K562 (cell line): ENCODE measurements at regions not wholly inside any gene's neighbourhood (a gene's known extent, or its start where the extent isn't known, plus 50 kb on each side); places are given as distances from the start of the nearest gene placed in this dataset.

ENCODE experiments used
- CCAR2 ChIP-seq: fragments of 200-400 bp; formaldehyde crosslinking; IDR thresholded peaks from 2 replicates; pipeline ENCODE4 v1.6.1; 2017; ENCODE audit warnings: mild to moderate bottlenecking, low read depth, low read length
- FOXA1 ChIP-seq: fragments of 450-650 bp; IDR thresholded peaks from 2 replicates; pipeline ENCODE4 v1.6.1; 2016; ENCODE audit warnings: mild to moderate bottlenecking, borderline replicate concordance
- FOXA3 ChIP-seq, 2 experiments: fragments of 450-650 bp in 1 of 2; sonication (generic) in 1 of 2; formaldehyde crosslinking; IDR thresholded peaks in 1 of 2; conservative IDR thresholded peaks in 1 of 2; 2 replicates each; pipeline versions ENCODE4 v1.4.0 to v1.8.0; 2020 to 2022; ENCODE audit warnings: mild to moderate bottlenecking in 2 of 2, missing genetic modification reagents in 1 of 2
- FOXK2 ChIP-seq, 2 experiments: fragments of 450-650 bp; IDR thresholded peaks in 1 of 2; conservative IDR thresholded peaks in 1 of 2; 2 replicates each; pipeline ENCODE4 v1.6.1; 2016; ENCODE audit warnings: low read depth in 2 of 2, mild to moderate bottlenecking in 1 of 2
- HNRNPK ChIP-seq: fragments of 200-400 bp; formaldehyde crosslinking; IDR thresholded peaks from one replicate; pipeline ENCODE4 v1.6.1; 2018; ENCODE audit warnings: mild to moderate bottlenecking, low read depth, low read length; ENCODE audit not compliant: poor library complexity, severe bottlenecking
- LCOR ChIP-seq: sonication (generic); formaldehyde crosslinking; IDR thresholded peaks from 2 replicates; pipeline ENCODE4 v1.8.0; 2022; ENCODE audit warnings: mild to moderate bottlenecking, missing genetic modification reagents
- TRIM28 ChIP-seq: fragments of 450-650 bp; IDR thresholded peaks from 2 replicates; pipeline ENCODE4 v1.6.1; 2017
- YBX1 ChIP-seq: fragments of 450-650 bp; IDR thresholded peaks from 2 replicates; pipeline ENCODE4 v1.7.1; 2016; ENCODE audit warnings: mild to moderate bottlenecking
- ZNF134 ChIP-seq: fragments of 250-450 bp; sonication (Bioruptor Pico); conservative IDR thresholded peaks from 2 replicates; pipeline ENCODE4 v1.4.0; 2020
- TF ChIP-seq, protein P1 (sequence below): fragments of 200-600 bp; sonication (generic); IDR thresholded peaks from one replicate; pipeline ENCODE4 v1.6.1; 2012; ENCODE audit warnings: mild to moderate bottlenecking, low read depth, low read length, inconsistent platforms
- TF ChIP-seq, protein P2 (sequence below): fragments of 250-450 bp; sonication (Bioruptor Pico); IDR thresholded peaks from 2 replicates; pipeline ENCODE4 v1.5.0; 2021; ENCODE audit warnings: mild to moderate bottlenecking, moderate library complexity

- TF ChIP-seq, protein P1, sequence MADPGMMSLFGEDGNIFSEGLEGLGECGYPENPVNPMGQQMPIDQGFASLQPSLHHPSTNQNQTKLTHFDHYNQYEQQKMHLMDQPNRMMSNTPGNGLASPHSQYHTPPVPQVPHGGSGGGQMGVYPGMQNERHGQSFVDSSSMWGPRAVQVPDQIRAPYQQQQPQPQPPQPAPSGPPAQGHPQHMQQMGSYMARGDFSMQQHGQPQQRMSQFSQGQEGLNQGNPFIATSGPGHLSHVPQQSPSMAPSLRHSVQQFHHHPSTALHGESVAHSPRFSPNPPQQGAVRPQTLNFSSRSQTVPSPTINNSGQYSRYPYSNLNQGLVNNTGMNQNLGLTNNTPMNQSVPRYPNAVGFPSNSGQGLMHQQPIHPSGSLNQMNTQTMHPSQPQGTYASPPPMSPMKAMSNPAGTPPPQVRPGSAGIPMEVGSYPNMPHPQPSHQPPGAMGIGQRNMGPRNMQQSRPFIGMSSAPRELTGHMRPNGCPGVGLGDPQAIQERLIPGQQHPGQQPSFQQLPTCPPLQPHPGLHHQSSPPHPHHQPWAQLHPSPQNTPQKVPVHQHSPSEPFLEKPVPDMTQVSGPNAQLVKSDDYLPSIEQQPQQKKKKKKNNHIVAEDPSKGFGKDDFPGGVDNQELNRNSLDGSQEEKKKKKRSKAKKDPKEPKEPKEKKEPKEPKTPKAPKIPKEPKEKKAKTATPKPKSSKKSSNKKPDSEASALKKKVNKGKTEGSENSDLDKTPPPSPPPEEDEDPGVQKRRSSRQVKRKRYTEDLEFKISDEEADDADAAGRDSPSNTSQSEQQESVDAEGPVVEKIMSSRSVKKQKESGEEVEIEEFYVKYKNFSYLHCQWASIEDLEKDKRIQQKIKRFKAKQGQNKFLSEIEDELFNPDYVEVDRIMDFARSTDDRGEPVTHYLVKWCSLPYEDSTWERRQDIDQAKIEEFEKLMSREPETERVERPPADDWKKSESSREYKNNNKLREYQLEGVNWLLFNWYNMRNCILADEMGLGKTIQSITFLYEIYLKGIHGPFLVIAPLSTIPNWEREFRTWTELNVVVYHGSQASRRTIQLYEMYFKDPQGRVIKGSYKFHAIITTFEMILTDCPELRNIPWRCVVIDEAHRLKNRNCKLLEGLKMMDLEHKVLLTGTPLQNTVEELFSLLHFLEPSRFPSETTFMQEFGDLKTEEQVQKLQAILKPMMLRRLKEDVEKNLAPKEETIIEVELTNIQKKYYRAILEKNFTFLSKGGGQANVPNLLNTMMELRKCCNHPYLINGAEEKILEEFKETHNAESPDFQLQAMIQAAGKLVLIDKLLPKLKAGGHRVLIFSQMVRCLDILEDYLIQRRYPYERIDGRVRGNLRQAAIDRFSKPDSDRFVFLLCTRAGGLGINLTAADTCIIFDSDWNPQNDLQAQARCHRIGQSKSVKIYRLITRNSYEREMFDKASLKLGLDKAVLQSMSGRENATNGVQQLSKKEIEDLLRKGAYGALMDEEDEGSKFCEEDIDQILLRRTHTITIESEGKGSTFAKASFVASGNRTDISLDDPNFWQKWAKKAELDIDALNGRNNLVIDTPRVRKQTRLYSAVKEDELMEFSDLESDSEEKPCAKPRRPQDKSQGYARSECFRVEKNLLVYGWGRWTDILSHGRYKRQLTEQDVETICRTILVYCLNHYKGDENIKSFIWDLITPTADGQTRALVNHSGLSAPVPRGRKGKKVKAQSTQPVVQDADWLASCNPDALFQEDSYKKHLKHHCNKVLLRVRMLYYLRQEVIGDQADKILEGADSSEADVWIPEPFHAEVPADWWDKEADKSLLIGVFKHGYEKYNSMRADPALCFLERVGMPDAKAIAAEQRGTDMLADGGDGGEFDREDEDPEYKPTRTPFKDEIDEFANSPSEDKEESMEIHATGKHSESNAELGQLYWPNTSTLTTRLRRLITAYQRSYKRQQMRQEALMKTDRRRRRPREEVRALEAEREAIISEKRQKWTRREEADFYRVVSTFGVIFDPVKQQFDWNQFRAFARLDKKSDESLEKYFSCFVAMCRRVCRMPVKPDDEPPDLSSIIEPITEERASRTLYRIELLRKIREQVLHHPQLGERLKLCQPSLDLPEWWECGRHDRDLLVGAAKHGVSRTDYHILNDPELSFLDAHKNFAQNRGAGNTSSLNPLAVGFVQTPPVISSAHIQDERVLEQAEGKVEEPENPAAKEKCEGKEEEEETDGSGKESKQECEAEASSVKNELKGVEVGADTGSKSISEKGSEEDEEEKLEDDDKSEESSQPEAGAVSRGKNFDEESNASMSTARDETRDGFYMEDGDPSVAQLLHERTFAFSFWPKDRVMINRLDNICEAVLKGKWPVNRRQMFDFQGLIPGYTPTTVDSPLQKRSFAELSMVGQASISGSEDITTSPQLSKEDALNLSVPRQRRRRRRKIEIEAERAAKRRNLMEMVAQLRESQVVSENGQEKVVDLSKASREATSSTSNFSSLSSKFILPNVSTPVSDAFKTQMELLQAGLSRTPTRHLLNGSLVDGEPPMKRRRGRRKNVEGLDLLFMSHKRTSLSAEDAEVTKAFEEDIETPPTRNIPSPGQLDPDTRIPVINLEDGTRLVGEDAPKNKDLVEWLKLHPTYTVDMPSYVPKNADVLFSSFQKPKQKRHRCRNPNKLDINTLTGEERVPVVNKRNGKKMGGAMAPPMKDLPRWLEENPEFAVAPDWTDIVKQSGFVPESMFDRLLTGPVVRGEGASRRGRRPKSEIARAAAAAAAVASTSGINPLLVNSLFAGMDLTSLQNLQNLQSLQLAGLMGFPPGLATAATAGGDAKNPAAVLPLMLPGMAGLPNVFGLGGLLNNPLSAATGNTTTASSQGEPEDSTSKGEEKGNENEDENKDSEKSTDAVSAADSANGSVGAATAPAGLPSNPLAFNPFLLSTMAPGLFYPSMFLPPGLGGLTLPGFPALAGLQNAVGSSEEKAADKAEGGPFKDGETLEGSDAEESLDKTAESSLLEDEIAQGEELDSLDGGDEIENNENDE, result no peak
- TF ChIP-seq FOXA3 (CRISPR knock-in tag; conservative IDR thresholded peaks at IDR 0.05 in 1 of 2, IDR thresholded peaks at IDR 0.05 in 1 of 2) (no peak), HNRNPK (no peak), LCOR (CRISPR knock-in tag) (no peak), CCAR2 (no peak), ZNF134 (CRISPR knock-in tag) (no peak), YBX1 (no peak), TRIM28 (no peak), FOXA1 (no peak), FOXK2 (conservative IDR thresholded peaks at IDR 0.05 in 1 of 2, IDR thresholded peaks at IDR 0.05 in 1 of 2; ENCODE audit: low read depth in 2 of 2) (no peak)
- TF ChIP-seq, protein P2, sequence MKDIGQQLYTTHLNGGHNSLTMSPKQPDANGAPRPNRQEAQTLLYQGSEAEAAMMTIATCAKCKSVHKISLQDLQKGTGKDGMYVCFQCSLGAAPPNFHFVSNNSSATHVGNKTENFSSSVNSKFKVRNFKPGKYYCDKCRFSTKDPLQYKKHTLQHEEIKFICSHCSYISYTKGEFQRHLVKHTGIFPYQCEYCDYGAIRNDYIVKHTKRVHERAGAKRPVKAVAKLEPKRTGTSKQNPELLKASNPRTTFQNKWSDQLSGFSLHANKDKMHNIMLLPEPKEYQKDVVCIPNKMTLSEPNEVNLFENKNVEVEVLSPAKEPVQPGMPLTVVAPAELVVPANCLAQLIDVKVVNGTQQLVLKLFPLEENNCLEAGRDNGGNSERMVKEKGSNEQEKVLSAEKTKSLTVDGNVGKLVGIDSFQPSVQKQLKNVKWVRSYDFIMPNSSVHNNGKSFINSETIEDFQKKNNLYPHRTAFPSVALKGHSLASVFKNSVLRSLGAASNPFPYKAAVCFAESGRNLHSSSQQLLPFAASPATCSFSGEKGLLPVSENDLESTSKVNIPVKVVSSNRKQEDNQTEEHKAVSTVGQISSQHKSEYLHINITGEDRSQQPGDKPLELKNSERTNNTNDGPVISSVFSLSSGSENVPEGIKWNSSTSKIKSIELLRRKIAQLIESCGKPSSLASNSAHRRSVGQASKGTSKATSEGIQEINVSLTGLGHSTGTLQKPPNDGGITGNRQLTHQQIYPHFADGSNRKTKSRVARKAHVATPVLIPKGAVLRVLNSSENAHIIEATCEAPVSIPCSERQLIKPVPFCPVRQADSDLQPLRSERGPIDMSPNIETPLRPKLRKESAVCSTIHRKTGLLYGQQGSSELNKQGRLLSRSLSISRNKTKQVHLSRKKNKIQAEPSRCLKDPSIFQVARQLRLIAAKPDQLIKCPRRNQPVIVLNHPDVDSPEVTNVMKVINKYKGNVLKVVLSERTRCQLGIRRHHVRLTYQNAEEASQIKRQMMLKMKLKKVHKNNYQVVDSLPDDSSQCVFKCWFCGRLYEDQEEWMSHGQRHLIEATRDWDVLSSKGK, result no peak
Measured at GRCh38 chr6:40326714-40327421, 260.3 kb downstream of the LRFN2 start (continued).
